ENCODE measurements at regions not wholly inside any gene's neighbourhood (a gene's known extent, or its start where the extent isn't known, plus 50 kb on each side); places are given as distances from the start of the nearest gene placed in this dataset.
"Not testable (repeated sequence)": the region's sequence is repeated elsewhere in the genome, so short reads cannot be mapped to it uniquely, and the experiment has no call there.

DNA sequence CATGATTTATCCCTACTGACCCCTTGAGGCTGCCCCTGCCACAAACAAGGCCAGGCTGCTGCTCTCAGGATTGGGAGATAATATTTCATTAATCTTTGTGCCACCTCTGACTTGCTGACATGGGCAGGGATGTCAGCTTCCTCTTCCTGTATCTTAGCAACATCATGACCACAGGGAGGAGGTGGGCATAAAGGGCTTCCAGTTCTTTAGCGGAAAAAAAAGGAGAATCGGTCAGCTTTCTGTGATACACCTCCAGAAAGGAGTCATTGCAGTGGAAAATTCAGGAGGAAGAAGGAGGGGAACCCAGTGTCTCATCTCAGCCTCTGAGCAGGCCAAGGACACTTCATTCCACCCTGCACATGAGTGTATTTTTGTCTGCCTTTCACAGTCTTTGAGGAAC, 206.8 kb upstream of the SDK2 start:
- no peak for DNase-seq (ENCODE audit: low read depth)

DNA sequence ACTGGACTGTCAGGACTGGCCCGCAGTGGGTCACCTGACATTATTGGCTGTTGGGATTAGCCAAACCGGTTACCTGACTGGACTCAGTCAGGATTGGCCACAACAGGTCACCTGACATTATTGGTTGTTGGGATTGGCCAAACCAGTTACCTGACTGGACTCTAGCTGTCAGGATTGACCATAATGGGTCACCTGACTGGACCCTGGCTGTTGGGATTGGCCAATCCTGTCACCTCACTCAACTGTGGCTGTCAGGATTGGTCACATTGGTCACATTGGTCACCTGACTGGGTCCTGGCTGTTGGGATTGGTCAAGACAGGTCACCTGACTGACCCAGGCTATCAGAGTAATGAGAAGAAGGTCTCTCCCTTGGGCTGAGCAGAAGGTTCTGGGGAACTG, 207.7 kb upstream of the SDK2 start:
- DNase-seq (ENCODE audit: low read depth): no peak

DNA sequence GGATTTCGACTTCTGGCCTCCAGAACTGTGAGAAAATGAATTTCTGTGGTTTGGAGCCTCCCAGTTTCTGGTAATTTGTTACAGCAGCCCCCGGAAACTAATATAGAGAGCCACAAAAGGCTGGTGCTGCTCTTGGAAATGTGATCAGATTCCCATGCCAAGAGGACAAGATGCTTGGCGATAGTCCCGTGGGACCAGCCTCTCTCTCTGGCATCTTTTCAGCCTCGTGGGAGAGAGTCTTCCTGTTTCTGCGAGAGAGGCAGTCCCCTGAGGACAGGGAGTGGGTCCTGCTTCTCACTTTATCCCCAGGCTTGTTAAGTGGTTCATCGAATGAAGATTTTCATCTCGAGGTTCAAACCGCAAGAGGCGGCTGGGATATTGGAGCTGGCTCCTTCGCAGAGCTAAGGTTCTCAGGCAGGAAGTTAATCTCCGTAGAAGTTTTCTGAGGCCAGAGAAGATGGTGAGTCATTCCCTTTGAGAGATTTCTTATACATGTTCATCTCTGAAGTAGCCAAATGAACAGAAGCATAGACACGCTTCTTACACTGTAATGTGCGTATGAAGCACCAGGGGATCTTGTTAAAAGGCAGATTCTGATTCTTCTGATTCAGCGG, 211.6 kb upstream of the SDK2 start:
- DNase-seq (ENCODE audit: low read depth): no peak

GRCh38 chr17:73856556-73856955, 212.3 kb upstream of the SDK2 start:
- no peak for DNase-seq (ENCODE audit: low read depth)

DNA sequence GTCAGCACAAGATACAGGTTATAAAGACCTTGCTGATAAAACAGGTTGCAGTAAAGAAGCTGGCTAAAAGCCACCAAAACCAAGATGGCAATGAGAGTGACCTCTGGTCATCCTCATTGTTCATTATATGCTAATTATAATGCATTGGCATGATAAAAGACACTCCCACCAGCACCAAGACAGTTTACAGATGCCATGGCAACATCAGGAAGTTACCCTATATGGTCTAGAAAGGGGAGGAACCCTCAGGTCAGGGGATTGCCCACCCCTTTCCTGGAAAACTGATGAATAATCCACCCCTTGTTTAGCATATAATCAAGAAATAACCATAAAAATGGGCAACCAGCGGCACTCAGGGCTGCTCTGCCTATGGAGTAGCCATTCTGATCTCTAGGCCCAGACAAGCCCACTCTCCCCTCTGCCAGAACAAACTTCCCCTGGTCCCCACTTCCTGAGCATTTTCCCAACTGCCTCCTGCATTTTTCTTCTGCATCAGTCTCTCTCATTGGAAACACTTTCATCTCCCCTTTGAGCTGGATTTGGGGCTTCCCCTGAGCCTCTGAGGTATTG, 215.3 kb upstream of the SDK2 start:
- not testable (repeated sequence) for DNase-seq (ENCODE audit: low read depth)

- DNase-seq (ENCODE audit: low read depth): no peak
These were observed 217.3 kb upstream of the SDK2 start for GRCh38 chr17:73861543-73861942.

DNA sequence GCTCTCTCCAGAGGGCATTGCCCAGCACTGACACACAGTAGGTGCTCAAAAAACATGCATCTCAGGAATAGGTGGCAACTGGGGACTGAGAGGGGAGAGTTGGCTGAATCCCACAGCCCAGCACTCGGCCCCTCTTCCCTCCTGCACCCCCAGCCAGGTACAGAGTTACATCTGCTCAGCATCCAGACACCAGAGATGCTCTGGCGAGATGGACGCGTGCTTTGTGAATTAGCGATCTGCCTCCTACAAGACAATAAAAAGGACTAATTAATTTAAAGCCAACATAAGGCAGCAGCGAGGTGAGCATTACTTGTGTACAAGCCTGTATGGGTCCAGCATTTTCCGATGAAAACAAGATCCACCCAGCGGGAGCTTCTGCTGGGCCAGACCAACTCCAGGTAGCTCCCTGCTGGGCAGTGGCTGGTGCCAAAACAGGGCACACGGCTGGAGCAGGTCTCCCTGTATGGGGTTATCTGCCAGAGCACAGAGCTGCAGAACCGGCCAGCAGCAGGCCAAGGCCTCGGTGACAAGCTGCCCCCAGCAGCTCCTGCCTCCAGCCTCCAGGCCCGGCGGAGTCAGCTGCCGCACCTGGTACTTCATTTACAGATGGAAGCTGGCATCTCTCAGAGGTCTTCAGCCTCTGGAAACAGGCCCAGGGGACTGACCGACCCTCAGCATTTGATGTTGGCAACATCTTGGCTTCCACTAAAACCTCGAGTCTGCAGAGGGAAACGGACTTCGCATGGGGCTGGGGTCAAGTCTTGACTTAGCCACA, 219.7 kb upstream of the SDK2 start:
- no peak for DNase-seq (ENCODE audit: low read depth)

- DNase-seq (ENCODE audit: low read depth): no peak
These were observed 221.6 kb upstream of the SDK2 start for GRCh38 chr17:73865831-73866230.

DNA sequence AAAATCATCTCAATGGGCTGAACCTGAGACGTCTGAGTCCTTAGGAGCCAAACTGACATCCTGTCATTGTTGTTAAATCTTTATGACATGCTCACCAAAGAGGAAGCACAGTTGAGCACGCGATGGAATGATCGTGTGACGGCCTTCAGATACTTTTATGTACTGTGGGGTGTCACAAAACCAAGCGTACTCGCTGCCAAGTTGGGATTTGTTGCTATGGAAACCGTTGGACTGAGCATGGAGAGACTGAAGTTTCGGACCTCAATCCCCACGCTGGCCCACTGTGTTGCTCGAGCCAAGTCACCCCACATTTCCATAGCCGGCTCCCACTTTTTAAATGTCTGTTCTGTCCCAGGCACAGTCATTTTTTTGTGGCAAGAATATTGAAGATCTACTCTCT, 222.8 kb upstream of the SDK2 start:
- DNase-seq (ENCODE audit: low read depth): no peak

DNA sequence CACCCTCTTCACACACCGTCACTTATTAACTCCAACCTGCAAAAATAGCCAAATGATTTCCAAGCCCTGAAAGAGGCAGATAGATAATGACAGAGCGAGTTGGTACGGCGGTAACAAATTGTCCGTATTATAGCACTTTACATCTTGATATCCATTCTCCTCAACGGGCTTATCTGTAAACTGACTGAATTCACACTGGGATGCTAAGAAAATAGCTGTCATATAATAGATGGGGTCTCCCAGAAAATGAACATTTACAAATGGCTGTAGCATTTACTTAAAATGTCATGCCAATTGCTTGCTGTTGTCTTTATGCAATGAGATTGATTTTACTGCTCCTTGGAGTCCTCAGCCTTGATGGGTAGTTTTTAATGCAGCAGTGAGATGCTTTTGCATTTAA, 225.8 kb upstream of the SDK2 start:
- DNase-seq (ENCODE audit: low read depth): no peak

GRCh38 chr17:73870473-73870872, 226.2 kb upstream of the SDK2 start:
- no peak for DNase-seq (ENCODE audit: low read depth)

- DNase-seq (ENCODE audit: low read depth): no peak
These were observed 228.6 kb upstream of the SDK2 start for GRCh38 chr17:73872816-73873215.

DNA sequence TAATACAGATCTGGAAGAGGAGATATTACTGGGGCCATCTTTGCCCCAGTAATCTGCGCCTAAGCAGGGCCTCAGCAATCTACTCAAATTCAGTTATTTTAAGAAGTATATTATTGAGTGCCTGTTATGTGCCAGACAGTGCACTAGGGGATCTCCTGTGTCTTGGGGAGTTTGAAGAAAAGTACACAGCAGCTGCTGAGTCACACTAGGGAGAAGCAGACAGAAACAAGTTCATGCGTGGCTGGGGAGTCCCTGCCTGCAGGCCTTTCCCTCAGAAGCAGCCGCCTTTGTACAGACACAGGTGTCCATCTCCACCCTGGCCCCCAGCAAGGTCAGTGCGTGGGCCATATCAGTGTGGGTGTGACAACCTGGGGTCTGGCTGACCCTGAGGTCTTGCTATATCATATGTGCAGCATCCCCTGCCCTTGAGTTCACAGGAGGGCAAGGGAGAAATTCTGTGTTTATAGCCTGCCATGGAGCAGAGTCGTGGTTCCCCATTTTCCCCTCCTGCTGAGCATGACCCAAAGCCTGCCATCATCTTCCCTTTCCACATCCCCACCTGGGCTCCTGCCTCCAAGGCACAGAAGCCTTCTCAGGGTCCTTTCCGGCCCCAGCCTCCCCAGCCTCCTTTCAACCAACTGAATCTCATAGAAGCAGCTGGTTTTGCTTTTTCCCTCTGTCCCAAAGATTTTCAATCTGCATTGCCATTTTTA, 229.9 kb upstream of the SDK2 start:
- DNase-seq (ENCODE audit: low read depth): no peak

GRCh38 chr17:73875346-73875745, 231.1 kb upstream of the SDK2 start:
- DNase-seq (ENCODE audit: low read depth): no peak

GRCh38 chr17:73877962-73878361, 233.7 kb upstream of the SDK2 start:
- no peak for DNase-seq (ENCODE audit: low read depth)

DNA sequence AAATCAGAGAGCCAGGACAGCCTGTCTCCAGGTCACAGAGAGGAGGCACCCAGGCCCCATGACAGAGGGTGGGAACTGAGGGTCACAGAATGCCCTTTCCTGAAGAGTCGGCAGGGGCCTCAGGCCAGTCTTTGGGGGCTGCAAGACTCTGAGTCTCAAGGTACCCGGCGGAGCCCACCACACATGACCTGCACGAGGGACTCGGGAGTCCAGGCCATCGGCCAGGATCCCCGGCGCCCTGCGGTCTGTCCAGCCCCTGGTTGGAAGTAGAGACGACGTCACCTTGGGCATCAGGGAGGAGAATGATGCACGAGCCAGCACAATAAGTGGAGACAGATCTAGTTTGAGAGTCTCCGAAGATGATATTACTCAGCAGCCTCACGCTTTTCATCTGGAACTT, 234.7 kb upstream of the SDK2 start:
- no peak for DNase-seq (ENCODE audit: low read depth)

GRCh38 chr17:73879987-73880386, 235.7 kb upstream of the SDK2 start:
- DNase-seq (ENCODE audit: low read depth): no peak

GRCh38 chr17:73882590-73882989, 238.3 kb upstream of the SDK2 start:
- no peak for DNase-seq (ENCODE audit: low read depth)

GRCh38 chr17:73883175-73883574, 238.9 kb upstream of the SDK2 start:
- DNase-seq (ENCODE audit: low read depth): no peak

GRCh38 chr17:73887739-73888138, 243.5 kb upstream of the SDK2 start:
- DNase-seq (ENCODE audit: low read depth): no peak

DNA sequence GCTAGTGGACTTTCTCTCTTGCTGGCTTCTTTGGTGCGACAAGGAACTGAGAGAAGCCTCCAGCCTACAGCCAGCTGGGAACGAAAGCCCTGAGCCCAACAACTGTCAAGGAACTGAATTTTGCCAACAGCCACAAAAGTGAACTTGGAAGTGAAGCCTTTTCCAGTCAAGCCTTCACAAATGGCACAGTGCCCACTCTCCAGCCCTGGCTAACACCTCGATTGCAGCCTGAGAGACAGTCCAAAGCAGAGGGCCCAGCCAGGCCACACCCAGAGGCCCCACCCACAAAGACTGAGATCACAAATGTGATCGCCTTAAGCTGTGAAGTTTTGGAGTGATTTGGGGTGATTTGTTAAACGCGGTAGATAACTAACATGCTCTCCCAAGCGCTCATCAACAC, 244.6 kb upstream of the SDK2 start:
- no peak for DNase-seq (ENCODE audit: low read depth)

- DNase-seq (ENCODE audit: low read depth): no peak
These were observed 245.2 kb upstream of the SDK2 start for GRCh38 chr17:73889439-73889838.

- no peak for DNase-seq (ENCODE audit: low read depth)
These were observed 246.7 kb upstream of the SDK2 start for GRCh38 chr17:73890831-73891405.

All from HS-5 (cell line).